ENCODE measurements at regions not wholly inside any gene's neighbourhood (a gene's known extent, or its start where the extent isn't known, plus 50 kb on each side); places are given as distances from the start of the nearest gene placed in this dataset.

DNA sequence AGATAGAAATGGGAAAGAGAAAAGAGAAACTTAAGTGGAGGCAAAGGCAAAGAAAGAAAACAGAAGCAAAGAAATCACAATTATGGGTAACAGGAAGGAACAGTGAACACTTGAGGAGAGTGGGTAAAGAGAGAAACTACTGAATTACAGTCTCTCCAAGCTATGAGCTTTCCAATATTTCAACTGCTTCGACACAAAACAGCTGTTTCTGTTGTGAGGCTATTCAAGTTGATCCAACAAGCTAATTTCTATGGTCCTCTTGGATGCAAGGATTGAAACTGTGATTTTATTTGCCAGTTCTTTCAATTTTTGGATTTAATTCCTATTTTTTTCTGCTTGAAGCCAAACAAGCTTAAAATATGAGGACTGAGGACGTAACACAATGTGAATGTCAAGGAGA lies 80.5 kb upstream of the ADGRA3 start:
- TF ChIP-seq, protein P1, sequence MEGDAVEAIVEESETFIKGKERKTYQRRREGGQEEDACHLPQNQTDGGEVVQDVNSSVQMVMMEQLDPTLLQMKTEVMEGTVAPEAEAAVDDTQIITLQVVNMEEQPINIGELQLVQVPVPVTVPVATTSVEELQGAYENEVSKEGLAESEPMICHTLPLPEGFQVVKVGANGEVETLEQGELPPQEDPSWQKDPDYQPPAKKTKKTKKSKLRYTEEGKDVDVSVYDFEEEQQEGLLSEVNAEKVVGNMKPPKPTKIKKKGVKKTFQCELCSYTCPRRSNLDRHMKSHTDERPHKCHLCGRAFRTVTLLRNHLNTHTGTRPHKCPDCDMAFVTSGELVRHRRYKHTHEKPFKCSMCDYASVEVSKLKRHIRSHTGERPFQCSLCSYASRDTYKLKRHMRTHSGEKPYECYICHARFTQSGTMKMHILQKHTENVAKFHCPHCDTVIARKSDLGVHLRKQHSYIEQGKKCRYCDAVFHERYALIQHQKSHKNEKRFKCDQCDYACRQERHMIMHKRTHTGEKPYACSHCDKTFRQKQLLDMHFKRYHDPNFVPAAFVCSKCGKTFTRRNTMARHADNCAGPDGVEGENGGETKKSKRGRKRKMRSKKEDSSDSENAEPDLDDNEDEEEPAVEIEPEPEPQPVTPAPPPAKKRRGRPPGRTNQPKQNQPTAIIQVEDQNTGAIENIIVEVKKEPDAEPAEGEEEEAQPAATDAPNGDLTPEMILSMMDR (IDR thresholded peaks at IDR 0.05; ENCODE audit: poor library complexity) = no peak
- TF ChIP-seq EZH2 (IDR thresholded peaks at IDR 0.05; ENCODE audit: borderline replicate concordance) (no peak), EZH2phosphoT487 (IDR thresholded peaks at IDR 0.05; ENCODE audit: low read depth, severe bottlenecking, unreplicated experiment) (no peak)
